GM10266 (cell line): ENCODE measurements at regions not wholly inside any gene's neighbourhood (a gene's known extent, or its start where the extent isn't known, plus 50 kb on each side); places are given as distances from the start of the nearest gene placed in this dataset.

Source experiments
- DNase-seq: peaks from one replicate; pipeline ENCODE4 v3.0.0; 2012; ENCODE audit errors: extremely low spot score
- CTCF ChIP-seq: IDR thresholded peaks from 2 replicates; pipeline ENCODE4 v1.5.1; 2012; ENCODE audit warnings: mild to moderate bottlenecking, low read depth; ENCODE audit not compliant: control insufficient read depth, insufficient read depth; ENCODE audit errors: missing control alignments

GRCh38 chr13:64845110-64845509 is 2385.0 kb downstream of the PCDH9 start:
- no peak for TF ChIP-seq CTCF
- DNase-seq: no peak

- DNase-seq: no peak
- no peak for TF ChIP-seq CTCF
These were observed 2411.1 kb downstream of the PCDH9 start for GRCh38 chr13:64819081-64819480.

- no peak for DNase-seq
- TF ChIP-seq CTCF: no peak
These were observed 2412.4 kb downstream of the PCDH9 start for GRCh38 chr13:64817691-64818090.

- DNase-seq: no peak
- no peak for TF ChIP-seq CTCF
These were observed 2419.4 kb downstream of the PCDH9 start for GRCh38 chr13:64810750-64811149.

- DNase-seq: no peak
- TF ChIP-seq CTCF: no peak
These were observed 2421.4 kb downstream of the PCDH9 start for GRCh38 chr13:64808704-64809103.

- TF ChIP-seq CTCF: no peak
These were observed 2428.4 kb downstream of the PCDH9 start for GRCh38 chr13:64801768-64802167.

GRCh38 chr13:64798422-64798821 is 2431.7 kb downstream of the PCDH9 start:
- TF ChIP-seq CTCF: no peak
- DNase-seq: no peak

More at GRCh38 chr13:64801768-64802167, 2428.4 kb downstream of the PCDH9 start:
- DNase-seq: no peak
